HCT116 (cell line): ENCODE measurements at regions not wholly inside any gene's neighbourhood (a gene's known extent, or its start where the extent isn't known, plus 50 kb on each side); places are given as distances from the start of the nearest gene placed in this dataset.

ENCODE experiments used
- CTCF ChIP-seq, 3 experiments: fragments of 200-600 bp in 1 of 3; sonication (generic) in 1 of 3; IDR thresholded peaks in 2 of 3; conservative IDR thresholded peaks in 1 of 3; 2 replicates each; pipeline ENCODE4 v1.5.1; 2012 to 2017; ENCODE audit warnings: low read depth in 2 of 3, low read length in 2 of 3, antibody characterized with exemption in 1 of 3, borderline replicate concordance in 1 of 3, control low read depth in 1 of 3, mild to moderate bottlenecking in 1 of 3, mixed read lengths in 1 of 3, mixed run types in 1 of 3, moderate library complexity in 1 of 3; ENCODE audit not compliant: insufficient read depth in 1 of 3
- EZH2phosphoT487 ChIP-seq: fragments of 200-600 bp; IDR thresholded peaks from 2 replicates; pipeline ENCODE4 v1.6.1; 2018; ENCODE audit warnings: antibody characterized with exemption, borderline replicate concordance
- MAX ChIP-seq: IDR thresholded peaks from 2 replicates; pipeline ENCODE4 v1.6.1; 2012
- POLR2A ChIP-seq: IDR thresholded peaks from 2 replicates; pipeline ENCODE4 v1.7.0; 2011; ENCODE audit warnings: borderline replicate concordance; ENCODE audit not compliant: insufficient read depth, insufficient read length; ENCODE audit errors: extremely low read depth
- POLR2AphosphoS5 ChIP-seq: IDR thresholded peaks from 2 replicates; pipeline ENCODE4 v1.6.1; 2011; ENCODE audit warnings: mild to moderate bottlenecking, low read depth, low read length, moderate library complexity
- SP1 ChIP-seq: IDR thresholded peaks from 2 replicates; pipeline ENCODE4 v1.6.1; 2012; ENCODE audit warnings: low read depth
- YY1 ChIP-seq: IDR thresholded peaks from 2 replicates; pipeline ENCODE4 v1.6.1; 2011; ENCODE audit warnings: low read length, low read depth, moderate library complexity, mild to moderate bottlenecking; ENCODE audit not compliant: insufficient replicate concordance; ENCODE audit errors: extremely low read depth

- TF ChIP-seq CTCF (IDR thresholded peaks at IDR 0.05 in 2 of 3, conservative IDR thresholded peaks at IDR 0.05 in 1 of 3; ENCODE audit: borderline replicate concordance in 1 of 3, insufficient read depth in 1 of 3, low read depth in 2 of 3, low read length in 2 of 3) (no peak), SP1 (no peak), POLR2AphosphoS5 (no peak), MAX (no peak), EZH2phosphoT487 (no peak), YY1 (no peak), POLR2A (no peak)
Observed at GRCh38 chr11:103618528-103618927, 417.9 kb upstream of the DDI1 start.
